HepG2 (cell line): ENCODE measurements at regions not wholly inside any gene's neighbourhood (a gene's known extent, or its start where the extent isn't known, plus 50 kb on each side); places are given as distances from the start of the nearest gene placed in this dataset.

Experiments used
- CTCF ChIP-seq: sonication (generic); formaldehyde crosslinking; IDR thresholded peaks from 2 replicates; pipeline ENCODE4 v1.5.0; 2020; ENCODE audit warnings: mild to moderate bottlenecking, missing genetic modification reagents, moderate library complexity
- HCFC1 ChIP-seq: fragments of 150-350 bp; IDR thresholded peaks from 2 replicates; pipeline ENCODE4 v1.6.1; 2014; ENCODE audit warnings: low read depth, low read length
- MYC ChIP-seq: sonication (generic); formaldehyde crosslinking; IDR thresholded peaks from 2 replicates; pipeline ENCODE4 v1.9.0; 2021; ENCODE audit warnings: missing genetic modification reagents, borderline replicate concordance
- POLR2A ChIP-seq, 2 experiments: IDR thresholded peaks; 2 replicates each; pipeline ENCODE4 v1.6.1; 2011; ENCODE audit warnings: low read depth in 2 of 2, low read length in 2 of 2, mild to moderate bottlenecking in 1 of 2, moderate library complexity in 1 of 2; ENCODE audit not compliant: insufficient read depth in 1 of 2
- RFX5 ChIP-seq: IDR thresholded peaks from 2 replicates; pipeline ENCODE4 v1.6.1; 2011; ENCODE audit warnings: low read depth, low read length, improper control_type of control experiment
- SP1 ChIP-seq, 2 experiments: fragments of 450-650 bp in 1 of 2; sonication (generic) in 1 of 2; formaldehyde crosslinking in 1 of 2; IDR thresholded peaks; 2 replicates each; pipeline versions ENCODE4 v1.4.0 to v1.6.1; 2016 to 2020; ENCODE audit warnings: missing genetic modification reagents in 1 of 2
- TCF7L2 ChIP-seq: IDR thresholded peaks from 2 replicates; pipeline ENCODE4 v1.6.1; 2011; ENCODE audit warnings: mild to moderate bottlenecking, low read depth, low read length, moderate library complexity
- ZMYM3 ChIP-seq: sonication (generic); formaldehyde crosslinking; IDR thresholded peaks from 2 replicates; pipeline ENCODE4 v1.5.1; 2020; ENCODE audit warnings: mild to moderate bottlenecking, missing genetic modification reagents
- ZNF10 ChIP-seq: sonication (generic); formaldehyde crosslinking; IDR thresholded peaks from 2 replicates; pipeline ENCODE4 v1.4.0; 2020; ENCODE audit warnings: mild to moderate bottlenecking, low read depth, missing genetic modification reagents, borderline replicate concordance
- ZNF253 ChIP-seq: sonication (generic); formaldehyde crosslinking; IDR thresholded peaks from 2 replicates; pipeline ENCODE4 v1.8.0; 2022; ENCODE audit warnings: mild to moderate bottlenecking, missing genetic modification reagents, borderline replicate concordance
- ZNF607 ChIP-seq: sonication (generic); formaldehyde crosslinking; IDR thresholded peaks from 2 replicates; pipeline ENCODE4 v1.5.1; 2020; ENCODE audit warnings: missing genetic modification reagents, mild to moderate bottlenecking, borderline replicate concordance
- ZNF761 ChIP-seq: sonication (generic); formaldehyde crosslinking; conservative IDR thresholded peaks from 2 replicates; pipeline ENCODE4 v1.4.0; 2020; ENCODE audit warnings: mild to moderate bottlenecking, missing genetic modification reagents
- TF ChIP-seq, protein P1 (sequence below): sonication (generic); formaldehyde crosslinking; IDR thresholded peaks from 2 replicates; pipeline ENCODE4 v1.8.0; 2022; ENCODE audit warnings: mild to moderate bottlenecking, missing genetic modification reagents, borderline replicate concordance

DNA sequence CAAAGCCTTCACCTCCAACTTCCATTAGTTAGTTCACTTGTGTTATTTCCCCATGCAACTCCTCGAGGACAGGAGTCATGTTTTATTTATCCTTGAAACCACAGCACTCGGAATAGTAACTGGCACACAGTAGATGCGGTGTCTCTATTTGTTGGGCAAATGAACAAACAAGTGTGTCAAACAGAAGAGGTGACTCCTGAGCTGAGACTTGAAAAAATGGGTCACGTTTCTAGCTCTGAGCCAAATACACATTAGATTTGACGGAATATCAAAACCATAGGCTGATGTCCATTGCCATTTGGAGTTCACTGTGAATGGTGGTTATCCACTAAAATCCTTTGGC is 68.9 kb downstream of the C11orf91 start:
- TF ChIP-seq CTCF (CRISPR knock-in tag), result no peak
- TF ChIP-seq ZNF253 (CRISPR knock-in tag), result no peak
- TF ChIP-seq, protein P1, sequence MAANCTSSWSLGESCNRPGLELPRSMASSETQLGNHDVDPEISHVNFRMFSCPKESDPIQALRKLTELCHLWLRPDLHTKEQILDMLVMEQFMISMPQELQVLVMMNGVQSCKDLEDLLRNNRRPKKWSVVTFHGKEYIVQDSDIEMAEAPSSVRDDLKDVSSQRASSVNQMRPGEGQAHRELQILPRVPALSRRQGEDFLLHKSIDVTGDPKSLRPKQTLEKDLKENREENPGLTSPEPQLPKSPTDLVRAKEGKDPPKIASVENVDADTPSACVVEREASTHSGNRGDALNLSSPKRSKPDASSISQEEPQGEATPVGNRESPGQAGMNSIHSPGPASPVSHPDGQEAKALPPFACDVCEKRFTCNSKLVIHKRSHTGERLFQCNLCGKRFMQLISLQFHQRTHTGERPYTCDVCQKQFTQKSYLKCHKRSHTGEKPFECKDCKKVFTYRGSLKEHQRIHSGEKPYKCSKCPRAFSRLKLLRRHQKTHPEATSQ, result no peak
- no peak for TF ChIP-seq ZMYM3
- TF ChIP-seq ZNF10, result no peak
- no peak for TF ChIP-seq HCFC1
- TF ChIP-seq ZNF761, result no peak
- TF ChIP-seq MYC, result no peak
- no peak for TF ChIP-seq POLR2A (IDR thresholded peaks at IDR 0.05; ENCODE audit: insufficient read depth in 1 of 2, low read depth in 2 of 2, low read length in 2 of 2)
- no peak for TF ChIP-seq TCF7L2
- no peak for TF ChIP-seq ZNF607 (CRISPR knock-in tag)
- TF ChIP-seq RFX5, result no peak
- TF ChIP-seq SP1 (IDR thresholded peaks at IDR 0.05), result no peak
- TF ChIP-seq SP1 (CRISPR knock-in tag; IDR thresholded peaks at IDR 0.05), result no peak
